ENCODE measurements at regions not wholly inside any gene's neighbourhood (a gene's known extent, or its start where the extent isn't known, plus 50 kb on each side); places are given as distances from the start of the nearest gene placed in this dataset.
A peak's percentile ranks its signal among the peaks of the same experiment; 100 is the strongest.
"Not testable (repeated sequence)": the region's sequence is repeated elsewhere in the genome, so short reads cannot be mapped to it uniquely, and the experiment has no call there.

DNA sequence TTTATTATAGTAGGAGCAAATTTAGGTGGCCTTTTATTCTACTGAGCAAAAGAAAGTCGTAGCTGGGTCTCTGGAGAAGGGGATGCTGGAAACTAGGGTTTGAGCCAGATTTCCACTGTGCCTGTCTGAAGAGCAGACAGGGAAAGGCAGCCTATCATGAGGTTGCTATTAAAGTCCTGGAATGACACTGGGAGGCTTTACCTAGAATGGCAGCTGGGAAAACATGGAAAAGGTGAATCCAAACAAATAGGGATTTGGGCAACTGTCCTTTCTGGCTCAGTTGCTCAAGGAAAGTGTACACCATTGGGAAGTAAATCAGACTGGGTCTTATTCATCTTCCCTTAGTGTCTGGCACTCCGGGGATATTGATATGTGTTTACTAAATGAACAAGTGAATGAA, 154.6 kb downstream of the MTX2 start:
- no peak for DNase-seq (ENCODE audit: low read depth in 2 of 3, low spot score in 2 of 3)

DNA sequence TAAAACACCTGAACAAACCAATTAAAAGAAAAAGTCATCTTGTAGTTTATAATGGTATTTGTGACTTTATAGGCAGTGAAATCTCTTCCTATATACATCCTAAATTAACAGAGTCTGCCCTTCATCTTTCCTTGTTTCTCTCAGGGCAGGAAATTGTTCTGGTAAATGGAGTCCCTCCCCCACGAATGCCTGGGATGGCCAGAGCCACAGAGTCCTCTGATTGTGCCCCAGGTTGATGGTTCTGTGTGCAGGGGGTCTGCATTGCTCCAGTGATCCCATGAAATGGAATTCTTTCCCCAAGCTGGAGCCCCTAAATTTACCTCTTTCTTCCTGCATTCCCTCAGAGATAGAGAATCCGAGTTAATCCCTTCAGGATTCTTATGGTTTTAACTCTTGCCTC, 155.5 kb downstream of the MTX2 start:
- no peak for DNase-seq (ENCODE audit: low read depth in 2 of 3, low spot score in 2 of 3)

DNA sequence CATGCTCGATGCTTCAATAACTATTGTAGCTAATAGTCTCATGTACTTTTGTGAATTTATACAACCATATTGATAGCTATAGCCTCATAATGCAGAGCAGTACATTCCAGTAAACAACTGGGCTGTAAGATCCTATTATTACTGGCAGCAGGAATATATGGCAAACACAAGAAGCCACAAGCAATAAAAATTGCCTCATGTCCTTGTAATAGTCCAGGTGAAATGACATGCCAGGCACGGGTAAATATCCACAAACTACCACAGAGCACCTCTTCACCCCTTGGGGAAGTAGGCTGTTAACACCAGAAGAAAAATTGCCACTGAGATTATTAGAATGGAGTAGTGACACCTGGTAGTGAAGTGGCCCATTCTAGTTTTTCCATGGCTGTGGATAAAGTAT, 158.3 kb downstream of the MTX2 start:
- DNase-seq (ENCODE audit: low read depth in 2 of 3, low spot score in 2 of 3), result no peak

DNA sequence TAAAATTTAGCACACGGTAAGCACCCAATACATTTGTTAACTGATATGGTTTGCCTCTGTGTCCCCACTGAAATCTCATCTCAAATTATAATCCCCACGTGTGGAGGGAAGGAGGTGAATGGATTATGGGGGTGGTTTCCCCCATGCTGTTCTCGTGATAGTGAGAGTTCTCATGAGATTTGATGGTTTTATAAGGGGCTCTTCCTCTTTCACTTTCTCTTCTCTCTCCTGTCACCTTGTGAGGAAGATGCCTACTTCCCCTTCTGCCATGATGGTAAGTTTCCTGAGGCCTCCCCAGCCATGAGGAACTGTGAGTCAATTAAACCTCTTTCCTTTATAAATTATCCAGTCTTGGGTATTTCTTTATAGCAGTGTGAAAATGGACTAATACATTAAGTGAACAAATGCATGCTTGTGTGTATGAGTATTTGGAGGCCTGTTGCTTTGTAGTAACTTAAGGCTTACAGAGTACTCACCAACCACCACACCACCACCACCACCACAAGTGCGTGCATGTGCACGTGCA, 159.8 kb downstream of the MTX2 start:
- not testable (repeated sequence) for DNase-seq (ENCODE audit: low read depth in 2 of 3, low spot score in 2 of 3)

DNA sequence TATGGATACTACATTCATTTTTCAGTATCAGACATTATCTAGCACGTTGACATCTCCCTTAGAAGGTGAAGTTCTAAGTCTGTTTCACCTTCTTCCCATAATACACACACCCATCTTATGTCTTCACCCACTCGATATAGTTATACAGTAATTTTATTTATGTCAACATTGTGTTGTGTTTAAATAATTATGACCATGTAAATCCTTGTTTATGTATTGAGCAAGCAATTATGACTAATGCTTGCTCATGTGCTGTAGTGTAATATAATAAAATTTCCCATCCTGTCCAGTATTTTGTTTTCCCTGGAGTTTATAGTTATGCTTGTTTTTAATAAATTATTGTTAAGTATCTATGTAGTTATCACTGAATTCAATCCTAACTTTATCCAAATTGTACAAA, 163.2 kb downstream of the MTX2 start:
- no peak for DNase-seq (ENCODE audit: low read depth in 2 of 3, low spot score in 2 of 3)

DNA sequence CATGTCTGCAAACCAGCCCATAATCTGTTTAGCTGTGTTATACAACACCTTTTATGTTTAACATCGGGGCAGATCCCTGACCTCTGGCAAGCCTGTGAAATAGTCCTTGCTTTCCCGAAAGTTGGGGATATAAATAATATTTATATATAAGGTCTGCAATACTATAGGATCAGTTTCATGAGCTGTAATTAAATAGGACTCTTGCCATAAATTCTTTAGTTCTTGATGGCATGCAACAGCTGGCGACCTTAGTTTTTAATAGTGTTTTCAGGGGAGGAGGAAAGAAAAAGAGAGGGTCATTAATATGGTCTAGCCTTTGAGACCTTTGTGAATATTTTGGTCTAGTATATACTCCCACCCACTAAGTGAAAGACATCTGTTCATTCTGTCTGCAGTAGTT, 166.5 kb downstream of the MTX2 start:
- no peak for DNase-seq (ENCODE audit: low read depth in 2 of 3, low spot score in 2 of 3)

DNA sequence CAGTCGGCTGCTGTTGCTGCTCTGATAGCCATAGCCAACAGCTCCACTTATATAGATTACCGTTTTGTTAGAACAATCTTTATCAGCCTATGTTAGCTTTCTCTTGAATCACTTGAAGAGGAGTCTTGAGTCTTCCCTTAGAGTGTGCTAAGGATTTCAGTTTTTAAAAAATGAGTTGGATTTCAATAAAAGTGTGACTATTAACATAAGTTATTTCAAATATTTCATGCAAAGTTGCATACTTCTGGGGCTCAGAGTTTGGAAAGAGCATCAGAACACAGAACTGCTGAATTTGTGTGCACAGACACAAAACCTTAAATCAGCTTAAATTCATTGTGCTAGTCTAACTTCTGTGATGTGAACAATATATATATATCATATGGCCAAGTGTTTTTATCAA, 174.7 kb downstream of the MTX2 start:
- DNase-seq (ENCODE audit: low read depth in 2 of 3, low spot score in 2 of 3), result no peak

DNA sequence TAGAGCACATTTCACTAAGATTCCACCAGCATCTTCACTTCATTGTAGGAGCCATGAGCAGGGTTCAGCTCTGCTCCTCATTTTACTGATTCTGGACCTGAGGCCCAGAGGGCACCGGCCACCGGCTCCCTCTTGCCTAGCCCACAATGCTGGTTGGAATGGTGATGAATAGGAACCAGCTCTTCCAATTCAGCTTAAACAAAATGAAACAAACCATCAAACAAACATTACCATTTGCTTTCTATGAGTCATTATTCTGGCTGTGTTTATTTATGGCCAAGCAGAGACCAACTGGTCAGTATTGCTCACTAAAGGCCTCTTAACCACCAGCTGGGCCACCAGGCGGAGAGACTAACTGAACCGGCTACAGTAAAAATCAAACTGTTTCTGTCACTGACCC, 176.7 kb downstream of the MTX2 start:
- DNase-seq (ENCODE audit: low read depth in 2 of 3, low spot score in 2 of 3), result no peak

DNA sequence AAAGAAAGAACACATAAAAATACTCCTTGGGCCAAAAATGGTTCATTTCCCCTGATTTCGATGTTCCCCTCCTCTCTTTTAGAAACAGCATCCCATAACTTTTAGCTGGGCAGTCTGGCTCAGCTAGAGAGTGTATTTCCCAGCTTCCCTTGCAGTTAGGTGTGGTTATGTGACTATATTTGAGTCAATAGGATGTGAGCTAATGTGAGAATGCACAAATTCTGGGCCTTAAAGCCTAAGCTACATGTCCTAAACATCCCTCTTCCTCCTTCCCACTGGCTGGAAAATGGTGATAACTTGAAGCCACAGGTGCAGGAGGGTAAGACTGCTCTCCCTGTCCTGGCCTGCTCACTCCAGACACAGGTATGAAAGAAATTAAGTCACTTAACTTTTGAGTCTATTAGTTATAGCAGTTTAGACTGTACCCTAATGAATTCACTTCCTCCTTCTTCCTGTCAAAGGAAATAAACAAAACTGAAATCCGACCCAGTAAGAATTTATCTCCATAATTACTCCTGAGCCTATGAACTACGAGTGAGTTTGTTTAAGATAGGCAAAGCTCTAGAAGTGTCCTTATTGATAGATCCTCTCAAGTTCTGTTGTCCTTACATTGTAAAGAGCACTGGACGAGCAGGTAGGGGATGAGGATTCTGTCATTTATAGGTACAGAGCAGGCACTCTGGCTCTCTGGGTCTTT, 177.6 kb downstream of the MTX2 start:
- no peak for DNase-seq (ENCODE audit: low read depth in 2 of 3, low spot score in 2 of 3)

DNA sequence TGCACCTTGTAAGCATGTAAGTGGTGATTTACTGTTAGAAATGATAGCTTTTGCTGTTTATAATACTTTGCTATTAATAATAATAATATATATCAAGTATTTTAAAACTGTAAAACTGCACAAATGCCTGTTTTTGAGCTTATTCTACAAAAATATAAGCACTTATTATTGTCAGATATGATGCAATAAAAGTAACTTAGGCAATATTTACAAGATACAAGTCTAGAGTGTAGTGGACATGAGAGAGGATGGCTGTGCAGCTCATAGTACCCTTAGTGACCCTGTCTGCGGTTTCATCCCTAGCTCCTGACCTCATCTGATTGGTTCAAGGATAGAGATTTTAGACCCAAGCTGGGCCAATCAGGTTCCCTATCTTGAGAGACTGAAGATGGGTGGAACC, 178.4 kb downstream of the MTX2 start:
- no peak for DNase-seq (ENCODE audit: low read depth in 2 of 3, low spot score in 2 of 3)

DNA sequence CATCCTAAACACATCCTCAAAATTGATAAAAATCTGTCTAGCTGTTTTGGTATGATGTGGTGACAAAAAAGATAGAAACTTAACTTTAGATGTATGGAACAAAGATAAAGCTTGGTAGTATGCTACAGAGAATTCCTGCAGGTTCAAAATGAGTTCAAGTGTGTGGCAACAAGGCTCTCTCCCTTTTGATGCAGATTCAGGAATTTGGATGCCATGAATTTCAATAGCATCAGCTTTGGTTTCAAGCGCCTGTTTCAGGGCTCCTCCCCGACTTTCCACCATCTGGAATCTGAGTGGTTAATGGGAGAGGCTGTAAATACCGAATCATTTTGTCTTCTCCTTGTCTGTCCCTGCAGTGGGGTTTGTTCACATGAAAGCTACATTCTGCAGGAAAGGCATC, 180.6 kb downstream of the MTX2 start:
- DNase-seq (ENCODE audit: low read depth in 2 of 3, low spot score in 2 of 3), result no peak

DNA sequence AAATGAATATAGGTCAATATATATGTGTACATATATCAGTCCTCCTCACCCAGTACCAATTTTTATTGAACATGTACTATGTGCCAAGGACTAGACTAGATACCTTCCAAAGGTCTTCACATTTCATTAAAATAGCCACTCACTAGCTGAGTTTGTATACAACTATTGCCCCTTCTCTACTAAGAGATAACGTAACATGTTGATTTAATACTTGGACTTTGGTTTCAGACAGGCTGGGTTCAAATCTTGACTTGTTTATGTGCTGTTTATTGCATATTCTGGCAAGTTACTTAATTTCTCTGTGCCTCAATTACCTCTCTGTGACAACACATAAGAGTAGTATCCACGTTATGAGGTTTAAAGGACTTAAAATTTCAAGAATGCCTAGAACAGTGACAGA, 184.5 kb downstream of the MTX2 start:
- no peak for DNase-seq (ENCODE audit: low read depth in 2 of 3, low spot score in 2 of 3)

DNA sequence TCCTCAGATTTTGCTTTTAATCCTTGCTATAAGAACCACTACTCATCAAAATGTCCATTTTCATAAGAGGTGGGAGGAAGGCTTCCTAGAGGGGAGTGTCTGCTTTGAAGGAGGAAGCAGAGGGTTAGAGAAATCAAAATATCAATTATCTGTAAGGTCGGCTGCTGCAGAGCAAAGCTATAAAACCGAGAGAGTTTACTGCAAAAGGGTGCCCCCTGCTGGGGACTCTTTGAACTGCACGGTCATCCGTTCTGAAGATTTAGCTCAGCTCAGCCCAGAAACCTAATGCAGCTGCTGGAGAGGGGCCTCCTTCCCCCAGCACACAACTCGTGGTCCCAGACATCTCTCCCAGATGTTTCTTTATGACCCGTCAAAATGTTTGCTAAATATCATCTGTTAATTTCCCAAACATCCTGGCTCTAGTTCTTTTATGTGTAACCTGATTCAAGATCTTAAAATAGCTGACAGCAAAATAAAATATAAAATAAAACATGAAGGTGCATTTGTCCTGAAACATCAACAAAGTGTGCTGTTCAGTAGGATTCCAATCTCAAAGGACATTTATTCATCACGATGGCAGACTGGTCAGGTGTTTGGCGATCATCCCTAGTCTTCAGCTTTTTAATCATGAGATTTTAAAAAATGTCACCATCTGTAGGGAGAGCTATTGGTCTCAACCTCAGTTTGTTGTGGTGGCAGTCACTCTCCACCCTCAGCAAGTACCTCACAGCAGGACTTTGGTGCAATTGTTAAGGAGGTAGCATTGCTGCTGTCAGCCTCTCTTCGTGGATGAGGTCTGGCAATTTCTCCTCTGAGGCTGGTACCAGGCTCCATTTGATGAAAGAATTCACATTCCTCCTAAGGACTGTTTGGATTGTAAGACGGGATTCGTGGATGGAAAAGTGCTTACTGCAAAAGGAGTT, 185.9 kb downstream of the MTX2 start:
- peak; percentile 38 to 94 (median 81) for DNase-seq (ENCODE audit: low read depth in 2 of 3, low spot score in 2 of 3)

DNA sequence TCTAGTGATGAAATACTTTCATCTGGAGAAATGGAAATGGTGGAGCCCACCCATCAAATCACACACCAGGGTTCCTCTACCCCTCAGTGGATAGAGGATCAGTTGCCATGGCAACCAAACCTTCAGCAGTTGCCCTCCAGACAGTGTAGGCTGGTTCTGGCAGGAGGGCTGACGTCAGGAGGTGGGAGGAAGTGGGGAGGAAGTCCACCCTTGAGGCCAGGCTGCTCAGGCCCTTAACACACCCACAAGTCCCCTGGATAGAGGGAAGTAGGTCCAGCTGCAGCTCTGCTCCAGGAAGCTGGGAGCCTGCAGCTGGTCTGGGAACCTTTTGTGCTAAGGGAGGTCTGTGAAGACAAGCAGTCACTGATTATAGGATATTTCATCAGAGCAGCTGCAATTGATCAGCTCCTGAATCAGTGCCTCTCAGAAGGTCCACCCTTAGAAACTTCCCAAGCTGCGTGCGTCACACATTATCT, 186.6 kb downstream of the MTX2 start:
- no peak for DNase-seq (ENCODE audit: low read depth in 2 of 3, low spot score in 2 of 3)

DNA sequence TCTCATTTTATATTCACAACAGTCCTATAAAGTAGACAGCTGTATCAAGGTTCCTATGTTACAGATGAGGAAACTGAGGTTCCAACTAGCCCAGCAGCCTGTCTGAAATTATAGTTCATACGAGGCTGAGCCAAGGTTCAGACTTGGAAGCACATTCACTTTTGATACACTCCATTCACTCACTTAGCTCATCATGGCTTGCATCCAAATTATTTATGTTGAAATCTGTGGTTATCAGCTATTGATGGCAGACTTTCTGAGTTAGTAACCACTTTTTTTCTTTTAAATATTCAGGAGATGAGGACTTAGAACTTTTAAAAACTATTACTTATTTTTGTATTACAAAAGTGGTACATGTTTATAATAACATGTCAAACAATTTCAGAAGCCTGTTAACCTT, 188.2 kb downstream of the MTX2 start:
- no peak for DNase-seq (ENCODE audit: low read depth in 2 of 3, low spot score in 2 of 3)

DNA sequence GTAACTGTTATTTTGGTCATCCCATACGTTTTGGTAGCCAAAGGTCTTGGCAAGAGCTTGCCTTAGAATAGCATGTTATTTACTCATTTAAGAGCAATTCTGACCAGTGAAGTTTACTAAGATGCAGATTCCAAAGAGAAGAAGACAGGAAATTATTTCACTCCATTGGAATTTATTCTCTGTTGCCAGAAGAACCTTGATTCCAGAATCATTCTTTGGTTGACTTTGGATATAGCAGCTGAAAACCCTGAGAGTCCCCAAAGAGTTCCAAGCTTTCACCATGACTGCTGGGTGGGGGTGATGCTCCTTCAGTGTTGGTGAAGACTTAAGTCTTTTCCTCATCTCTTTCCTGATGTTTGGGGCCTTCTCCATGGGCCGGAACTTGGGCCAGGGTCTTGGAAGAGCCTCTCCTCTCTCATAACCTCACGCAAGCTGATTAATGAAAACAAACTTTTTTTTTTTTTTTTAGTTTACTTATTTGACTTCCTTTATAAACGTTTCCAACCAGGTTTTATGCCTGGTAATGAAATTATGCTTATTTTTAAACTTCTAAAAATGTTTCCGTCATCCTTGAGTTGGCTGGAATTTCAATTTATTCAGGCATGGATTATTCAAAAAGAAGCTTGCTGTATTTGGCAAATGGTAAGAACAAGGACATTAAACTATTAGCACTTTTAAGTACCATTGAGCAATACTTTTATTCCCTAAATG, 192.0 kb downstream of the MTX2 start:
- no peak for DNase-seq (ENCODE audit: low read depth in 2 of 3, low spot score in 2 of 3)

DNA sequence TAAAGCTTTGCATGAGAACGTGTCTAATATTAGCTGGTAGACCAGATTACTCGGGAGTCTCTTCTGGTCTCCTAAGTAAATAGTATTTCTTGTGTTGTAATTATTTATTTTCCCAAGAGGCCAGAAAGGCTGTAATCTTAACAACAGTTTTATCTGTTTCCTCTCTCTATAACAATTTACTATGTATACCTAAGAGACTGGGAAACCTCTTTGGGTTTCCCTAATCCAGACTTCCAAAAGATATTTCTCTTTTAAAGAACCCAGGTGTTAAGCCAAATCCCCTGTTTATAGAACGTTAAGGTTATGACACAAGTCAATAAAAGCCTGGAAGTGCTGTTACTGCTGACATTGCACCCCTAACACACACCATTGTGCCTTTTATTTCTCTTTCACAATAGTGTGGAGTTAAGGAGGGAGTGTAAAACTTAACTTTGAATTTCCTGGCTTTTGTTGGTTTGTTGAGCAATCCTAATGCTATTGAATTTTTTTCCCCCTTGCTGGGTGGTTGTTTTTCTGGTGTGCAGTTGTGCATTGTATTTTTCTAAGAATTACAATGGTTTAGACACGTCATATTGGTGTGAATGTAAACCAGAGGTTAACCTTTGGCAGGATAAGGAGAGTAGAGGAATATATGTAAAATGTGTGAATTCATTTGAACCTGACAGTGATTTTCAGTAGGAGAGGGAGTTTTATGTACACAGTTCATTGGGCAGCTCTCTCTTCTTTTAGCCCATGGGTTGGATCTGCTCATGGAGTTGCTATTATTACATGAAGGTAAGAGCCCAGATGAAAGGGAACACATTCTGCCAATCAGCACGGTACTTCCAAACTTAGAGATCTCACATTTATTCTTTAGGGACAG, 192.8 kb downstream of the MTX2 start:
- no peak for DNase-seq (ENCODE audit: low read depth in 2 of 3, low spot score in 2 of 3)

DNA sequence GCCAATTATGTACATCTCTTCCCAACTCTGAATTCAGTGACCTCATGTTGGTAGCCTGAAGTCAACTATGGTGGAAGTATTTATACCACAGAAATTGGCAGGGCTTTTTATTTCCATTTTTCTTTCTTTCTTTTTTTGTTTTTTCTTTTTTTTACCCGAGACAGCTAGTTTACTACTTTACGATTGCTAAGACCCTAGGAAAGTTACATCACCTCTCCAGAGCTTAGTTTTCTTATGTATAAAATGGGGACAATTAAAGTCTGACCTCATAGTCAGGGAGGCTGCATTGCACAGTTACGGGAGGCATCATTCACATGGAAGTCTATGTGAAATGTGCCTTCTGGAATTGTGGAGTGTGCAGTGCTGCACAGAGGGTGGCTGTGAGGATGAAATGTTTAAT, 194.3 kb downstream of the MTX2 start:
- no peak for DNase-seq (ENCODE audit: low read depth in 2 of 3, low spot score in 2 of 3)

DNA sequence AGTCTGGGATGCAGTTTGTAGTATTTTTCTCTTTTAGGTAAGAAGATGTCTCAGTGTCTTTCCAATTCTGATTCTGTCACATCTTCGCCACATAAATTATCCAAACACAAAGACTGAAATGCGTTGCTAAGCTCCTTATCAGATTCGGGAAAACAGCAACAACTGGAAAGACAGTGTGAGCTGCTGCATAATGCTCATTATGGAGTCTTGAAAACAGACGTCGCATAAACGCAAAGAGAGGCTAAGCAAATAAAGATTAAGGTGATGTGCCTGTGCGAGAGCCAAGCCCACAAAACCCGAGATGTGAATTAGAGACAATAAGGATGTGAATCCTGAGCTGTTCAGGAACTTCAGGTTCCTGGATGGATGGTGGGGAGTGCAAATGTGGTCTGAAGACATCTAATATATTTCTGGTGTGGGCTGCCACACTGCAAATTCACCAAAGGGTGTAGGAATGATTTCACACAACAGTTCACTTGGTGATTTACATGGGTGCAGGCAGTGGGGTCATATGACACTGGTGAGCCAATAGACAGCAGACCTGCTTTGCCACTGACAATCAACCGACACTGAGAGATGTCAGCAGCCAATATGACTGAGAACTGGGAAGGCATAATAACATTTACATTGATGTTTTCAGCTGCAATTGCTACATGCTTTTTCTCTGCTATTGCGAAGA, 195.8 kb downstream of the MTX2 start:
- DNase-seq (ENCODE audit: low read depth in 2 of 3, low spot score in 2 of 3), result no peak

DNA sequence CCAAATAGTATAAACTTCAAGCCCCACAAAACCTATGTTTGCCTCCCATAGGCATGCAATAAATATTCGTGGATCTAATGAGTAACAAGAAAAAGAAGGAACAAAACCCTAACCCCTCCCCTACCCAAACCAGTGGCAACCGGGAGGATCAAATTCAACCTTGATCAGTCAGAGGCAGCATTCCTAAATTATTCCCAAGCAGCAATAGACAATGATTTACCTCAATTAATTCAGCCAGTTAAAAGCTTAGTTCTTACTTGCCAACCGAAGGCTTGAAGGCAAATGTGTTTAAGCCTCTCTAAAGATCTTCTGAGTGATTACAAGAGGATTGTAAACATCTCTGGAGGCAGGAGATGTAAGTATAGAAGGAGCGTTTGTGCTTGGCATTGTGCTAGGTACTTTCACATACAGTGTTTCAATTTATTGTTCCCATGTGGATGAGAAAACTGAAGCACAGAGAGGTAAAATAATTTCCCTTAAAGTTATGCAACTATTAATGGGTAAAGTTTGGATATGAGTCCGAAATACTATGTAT, 197.7 kb downstream of the MTX2 start:
- no peak for DNase-seq (ENCODE audit: low read depth in 2 of 3, low spot score in 2 of 3)
